GM18867 (cell line): ENCODE measurements at regions not wholly inside any gene's neighbourhood (a gene's known extent, or its start where the extent isn't known, plus 50 kb on each side); places are given as distances from the start of the nearest gene placed in this dataset.
A peak's percentile ranks its signal among the peaks of the same experiment; 100 is the strongest.
"Not testable (repeated sequence)": the region's sequence is repeated elsewhere in the genome, so short reads cannot be mapped to it uniquely, and the experiment has no call there.

Experiments used
- ATAC-seq: cut with Tn5 transposase; IDR thresholded peaks from one replicate; pipeline ENCODE4 v1.9.1; 2021; ENCODE audit warnings: mild to moderate bottlenecking, moderate library complexity; ENCODE audit not compliant: unreplicated experiment

DNA sequence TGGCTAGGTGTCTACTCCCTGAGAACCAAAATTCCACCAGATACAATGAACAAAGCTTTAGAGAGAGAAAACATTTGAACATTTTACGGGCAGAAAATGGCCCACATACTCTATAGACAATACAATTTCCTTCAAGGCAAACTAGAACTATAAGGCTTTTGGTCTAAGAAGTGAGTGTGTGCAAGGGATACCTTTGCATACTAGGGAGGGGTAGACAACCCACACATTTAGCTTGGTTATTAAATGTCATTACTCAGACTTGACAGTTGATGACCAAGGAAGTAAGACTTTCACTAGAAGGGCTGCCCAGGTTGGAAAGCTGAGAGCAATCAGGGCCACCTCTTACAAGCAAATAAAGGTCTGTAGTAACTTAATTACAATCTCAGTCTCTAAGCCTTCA lies 64.0 kb upstream of the PLEKHM1 start:
- not testable (repeated sequence) for ATAC-seq

DNA sequence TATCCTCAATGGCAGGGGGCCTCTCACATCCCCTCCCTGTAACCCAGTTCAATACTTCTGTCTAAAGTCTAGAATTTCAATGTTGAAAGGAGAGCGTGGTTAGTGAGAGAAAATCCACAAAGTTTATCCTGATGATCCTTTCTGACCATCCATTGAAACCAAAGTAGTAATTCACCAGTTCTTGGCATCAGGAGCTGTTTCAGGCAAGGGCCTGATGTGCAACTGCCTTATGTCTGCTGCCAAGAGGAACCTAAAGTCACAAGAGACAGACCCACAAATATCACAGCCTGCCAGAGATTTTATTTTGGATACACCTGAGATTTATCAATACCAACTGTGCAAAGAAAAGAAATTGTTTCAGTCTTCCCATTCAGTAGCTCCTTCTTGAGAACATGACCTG lies 68.3 kb upstream of the PLEKHM1 start:
- ATAC-seq = not testable (repeated sequence)

DNA sequence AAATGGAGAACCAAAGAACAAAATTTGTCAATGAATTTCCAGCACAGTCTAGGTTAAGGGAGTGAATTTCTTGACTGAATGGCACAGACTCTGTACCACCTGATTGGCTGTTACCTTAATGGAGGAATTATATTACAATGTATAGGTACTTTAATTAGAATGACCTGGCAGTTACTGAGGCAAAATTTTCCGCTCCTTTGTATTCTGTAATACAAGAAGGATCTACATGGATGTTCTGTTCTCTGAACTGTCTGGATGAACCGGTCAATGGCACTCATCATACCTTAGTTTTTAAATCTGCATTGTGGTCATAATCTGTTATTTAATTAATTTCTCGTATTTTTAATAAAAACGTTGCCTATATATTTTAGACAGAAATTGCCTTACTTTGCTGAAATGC lies 72.3 kb upstream of the PLEKHM1 start:
- ATAC-seq = not testable (repeated sequence)

DNA sequence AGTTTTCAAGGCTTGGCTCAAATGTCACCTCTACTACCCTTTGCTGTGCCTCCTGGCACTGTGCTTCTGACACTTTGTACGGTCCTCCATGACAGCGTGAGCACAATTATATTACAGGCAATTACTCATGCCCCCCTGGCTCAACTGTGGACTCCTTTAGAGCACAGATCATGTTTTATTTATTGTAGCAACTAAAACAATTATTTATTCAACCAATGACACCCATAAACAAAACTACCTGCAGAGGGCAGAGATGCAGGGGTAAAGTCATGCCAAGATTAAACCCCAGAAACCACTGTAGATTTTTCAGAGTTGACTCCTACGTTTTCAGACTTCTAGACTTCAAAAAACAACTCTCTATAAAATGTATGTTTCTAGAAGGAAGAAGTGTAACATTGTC lies 72.8 kb upstream of the PLEKHM1 start:
- ATAC-seq = not testable (repeated sequence)

DNA sequence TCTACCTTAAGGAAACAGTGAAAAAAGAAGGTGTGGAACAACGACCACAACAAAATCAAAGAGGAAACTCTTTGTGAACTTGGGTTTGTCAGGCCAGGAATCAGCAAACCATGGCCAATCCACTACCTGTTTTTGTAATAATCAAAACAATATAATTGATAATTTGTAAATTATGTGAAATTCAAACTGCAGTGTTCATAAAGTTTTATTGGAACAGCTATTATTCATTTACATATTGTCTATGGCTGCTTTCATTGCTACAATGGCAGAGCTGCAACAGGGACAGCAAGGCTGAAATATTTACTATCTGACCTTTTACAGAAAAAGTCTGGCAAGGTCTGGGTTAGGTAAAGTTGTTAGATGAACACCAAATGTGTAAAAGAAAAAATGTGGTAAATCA lies 77.8 kb upstream of the PLEKHM1 start:
- not testable (repeated sequence) for ATAC-seq

DNA sequence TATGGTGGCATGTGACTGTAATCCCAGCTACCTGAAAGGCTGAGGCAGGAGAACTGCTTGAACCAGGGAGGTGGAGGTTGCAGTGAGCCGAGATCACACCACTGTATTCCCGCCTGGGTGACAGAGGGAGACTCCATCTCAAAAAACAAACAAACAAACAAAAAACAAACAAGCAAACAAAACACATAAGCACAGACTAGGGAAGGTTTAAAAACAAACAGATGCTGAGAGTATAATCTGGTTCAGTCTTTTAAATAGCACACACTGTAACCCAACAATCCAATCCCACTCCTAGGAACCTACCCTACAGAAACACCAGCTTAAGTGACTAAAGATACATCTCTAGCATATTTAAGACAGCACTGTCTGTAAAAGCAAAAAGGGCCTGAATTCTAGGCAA lies 82.8 kb upstream of the PLEKHM1 start:
- ATAC-seq = not testable (repeated sequence)

DNA sequence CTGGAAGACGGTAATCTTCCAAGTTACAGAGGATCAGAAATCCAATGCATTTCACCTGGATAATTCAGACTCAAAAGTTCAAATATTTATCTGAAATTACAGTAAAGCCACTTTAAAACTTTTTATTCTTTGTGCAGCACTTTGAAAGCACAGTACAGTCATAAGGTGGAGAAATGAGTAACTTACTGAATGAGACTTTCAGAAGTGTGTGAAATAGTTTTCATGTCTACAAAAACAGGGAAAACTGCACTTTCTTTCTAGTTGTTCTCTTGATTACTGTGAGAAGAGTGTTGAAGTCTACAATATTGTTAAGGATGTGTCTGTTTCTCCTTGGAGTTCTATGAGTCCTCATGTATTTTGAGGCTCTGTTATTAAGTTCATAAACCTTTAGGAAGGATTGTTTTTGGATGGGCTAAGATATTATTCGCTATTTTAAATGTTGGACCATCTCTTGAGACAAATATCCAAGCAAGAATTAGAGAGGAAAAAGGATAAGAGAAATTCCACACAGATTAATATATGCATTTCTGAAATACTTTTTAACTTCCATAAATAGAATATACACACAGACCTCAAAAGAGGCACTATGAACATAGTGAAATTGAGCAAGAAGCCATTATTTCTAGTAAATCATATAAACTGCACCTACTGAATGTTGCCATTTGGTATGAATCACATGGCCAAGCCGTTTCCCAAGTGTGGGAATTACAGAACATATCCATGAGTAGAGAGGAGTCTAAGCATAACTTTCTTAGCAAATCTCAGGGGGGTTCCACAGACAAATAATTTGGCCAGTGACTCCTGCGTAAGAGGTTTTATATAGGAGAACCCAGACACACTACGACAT lies 83.6 kb upstream of the PLEKHM1 start:
- ATAC-seq = no peak

DNA sequence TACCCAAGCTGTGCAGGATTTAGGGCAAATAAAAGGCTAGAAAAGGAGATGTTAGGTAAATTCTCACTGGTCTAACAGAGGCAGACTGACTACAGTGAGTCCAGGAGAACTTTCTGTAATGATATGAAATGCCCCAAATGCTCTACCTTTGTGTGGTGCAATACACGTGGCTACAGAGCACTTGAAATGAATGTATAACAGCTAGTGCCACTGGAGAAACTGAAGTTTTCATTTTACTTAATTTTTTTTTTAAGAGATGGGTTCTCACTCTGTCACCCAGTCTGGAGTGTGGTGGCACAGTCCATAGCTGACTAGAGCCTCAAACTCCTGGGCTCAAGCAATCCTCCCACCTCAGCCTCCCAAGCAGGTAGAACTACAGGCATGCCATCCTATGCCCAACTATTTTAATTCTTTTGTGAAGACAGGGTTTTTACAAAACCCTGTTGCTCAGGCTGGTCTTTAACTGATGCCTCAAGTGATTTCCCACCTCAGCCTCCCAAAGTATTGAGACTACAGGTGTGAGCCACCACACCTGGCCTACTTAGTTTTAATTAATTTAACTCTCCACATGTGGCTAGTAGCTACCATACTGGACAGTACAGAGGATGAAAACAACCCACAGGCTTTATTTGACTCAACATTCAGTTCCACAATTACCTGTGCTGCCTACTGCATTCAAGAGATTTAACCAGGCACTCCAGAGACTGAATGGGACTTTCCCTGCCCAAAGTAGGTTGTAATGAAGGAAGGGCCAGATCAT lies 84.8 kb upstream of the PLEKHM1 start:
- ATAC-seq = no peak

DNA sequence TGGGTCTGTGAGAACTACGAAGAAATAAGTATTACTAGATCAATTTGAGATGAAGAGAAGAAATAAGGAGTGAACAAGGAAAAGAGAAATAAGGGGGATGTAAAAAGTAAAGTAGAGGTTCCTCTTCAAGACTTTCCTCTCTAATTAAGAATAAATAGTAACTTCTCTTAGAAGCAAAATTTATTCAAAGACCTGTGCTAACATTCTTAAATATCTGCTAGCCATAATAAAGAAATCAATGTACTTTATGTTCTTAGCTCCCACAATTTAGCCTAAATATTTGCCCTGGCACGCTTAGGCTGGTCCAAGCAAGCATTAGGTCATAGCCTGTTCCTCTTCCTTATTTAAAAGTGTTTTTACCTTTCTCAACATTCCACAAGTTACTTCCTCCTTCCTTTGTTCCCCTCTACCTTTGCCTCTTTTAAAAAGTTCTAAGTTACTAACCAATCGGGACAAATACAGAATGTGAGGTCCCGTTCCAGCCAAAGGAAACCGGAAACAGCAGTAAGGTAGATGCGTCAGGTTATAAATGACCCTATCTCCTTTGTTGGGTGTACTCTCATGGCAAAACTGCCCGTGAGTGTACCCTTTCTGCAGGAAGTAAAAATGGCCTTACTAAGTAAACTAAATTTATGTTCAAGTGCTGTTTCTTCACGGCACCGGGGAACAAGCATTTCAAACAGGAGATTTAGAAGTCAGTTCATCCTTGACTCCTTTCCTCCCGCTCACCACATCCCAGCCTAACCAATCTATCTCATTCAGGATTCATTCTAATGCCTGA lies 86.2 kb upstream of the PLEKHM1 start:
- not testable (repeated sequence) for ATAC-seq

DNA sequence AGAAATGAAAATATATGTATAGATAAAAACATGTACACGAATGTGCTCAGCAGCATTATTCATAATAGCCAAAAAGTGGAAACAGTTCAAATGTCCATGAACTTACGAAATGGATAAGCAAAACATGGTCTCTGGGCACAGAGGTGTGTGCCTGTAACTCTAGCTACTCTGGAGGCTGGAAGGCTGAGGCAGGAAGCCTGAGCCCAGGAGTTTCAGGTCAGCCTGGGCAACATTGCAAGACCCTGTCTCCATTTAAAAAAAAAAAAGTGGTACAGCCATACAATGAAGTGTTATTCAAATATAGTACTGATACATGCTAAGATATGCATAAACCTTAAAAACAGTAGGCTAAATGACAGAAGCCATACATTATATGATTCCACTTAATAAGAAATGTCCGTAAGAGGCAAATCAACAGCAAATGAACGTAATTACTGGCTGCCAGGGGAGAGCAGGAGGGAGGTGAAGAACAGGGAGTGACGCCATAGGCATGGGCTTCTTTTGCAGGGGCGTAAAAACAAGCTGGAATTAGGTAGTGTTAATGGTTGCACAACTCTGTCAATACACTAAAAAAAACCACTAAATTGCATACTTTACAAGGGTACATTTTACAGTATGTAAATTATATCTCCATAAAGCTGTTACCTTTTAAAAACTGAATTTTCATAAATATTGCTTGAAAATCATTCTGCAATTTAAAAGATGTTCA lies 87.2 kb upstream of the PLEKHM1 start:
- ATAC-seq = no peak

DNA sequence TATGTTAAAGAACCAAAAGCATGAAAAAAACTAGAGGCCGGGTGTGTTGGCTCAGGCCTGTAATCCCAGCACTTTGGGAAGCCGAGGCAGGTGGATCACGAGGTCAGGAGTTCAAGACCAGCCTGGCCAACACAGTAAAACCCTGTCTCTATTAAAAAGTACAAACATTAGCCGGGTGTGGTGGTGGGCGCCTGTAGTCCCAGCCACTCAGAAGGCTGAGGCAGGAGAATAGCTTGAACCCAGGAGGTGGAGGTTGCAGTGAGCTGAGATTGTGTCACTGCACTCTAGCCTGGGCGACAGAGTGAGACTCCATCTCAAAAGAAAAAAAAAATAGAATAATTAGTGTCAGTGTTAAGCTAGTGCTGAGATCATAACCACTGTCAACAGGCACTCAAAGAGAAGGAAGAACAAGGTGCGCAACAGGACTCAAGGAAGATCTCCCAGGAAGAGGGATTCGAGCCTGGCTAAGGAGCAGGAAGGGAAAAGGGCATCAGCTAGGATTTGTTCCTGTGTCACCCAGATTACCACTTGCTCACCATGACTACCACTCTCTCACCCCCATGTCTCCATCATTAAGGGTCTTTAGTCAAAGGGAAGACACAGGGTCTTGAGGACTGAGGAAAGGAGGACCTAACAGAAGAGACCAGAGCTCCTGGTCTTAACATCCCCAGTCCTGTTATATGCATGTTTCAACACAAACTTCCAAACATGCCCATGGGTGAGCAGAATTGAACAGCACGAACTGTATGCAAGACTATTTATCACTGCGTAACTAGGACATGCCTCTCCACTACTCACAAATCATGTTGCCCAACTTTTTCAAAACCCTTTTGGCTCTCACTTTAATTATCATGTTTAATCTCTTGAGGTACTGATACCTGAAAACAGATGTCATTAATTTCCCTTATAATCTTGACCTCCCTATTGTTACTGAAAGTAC lies 88.3 kb upstream of the PLEKHM1 start:
- ATAC-seq = no peak

DNA sequence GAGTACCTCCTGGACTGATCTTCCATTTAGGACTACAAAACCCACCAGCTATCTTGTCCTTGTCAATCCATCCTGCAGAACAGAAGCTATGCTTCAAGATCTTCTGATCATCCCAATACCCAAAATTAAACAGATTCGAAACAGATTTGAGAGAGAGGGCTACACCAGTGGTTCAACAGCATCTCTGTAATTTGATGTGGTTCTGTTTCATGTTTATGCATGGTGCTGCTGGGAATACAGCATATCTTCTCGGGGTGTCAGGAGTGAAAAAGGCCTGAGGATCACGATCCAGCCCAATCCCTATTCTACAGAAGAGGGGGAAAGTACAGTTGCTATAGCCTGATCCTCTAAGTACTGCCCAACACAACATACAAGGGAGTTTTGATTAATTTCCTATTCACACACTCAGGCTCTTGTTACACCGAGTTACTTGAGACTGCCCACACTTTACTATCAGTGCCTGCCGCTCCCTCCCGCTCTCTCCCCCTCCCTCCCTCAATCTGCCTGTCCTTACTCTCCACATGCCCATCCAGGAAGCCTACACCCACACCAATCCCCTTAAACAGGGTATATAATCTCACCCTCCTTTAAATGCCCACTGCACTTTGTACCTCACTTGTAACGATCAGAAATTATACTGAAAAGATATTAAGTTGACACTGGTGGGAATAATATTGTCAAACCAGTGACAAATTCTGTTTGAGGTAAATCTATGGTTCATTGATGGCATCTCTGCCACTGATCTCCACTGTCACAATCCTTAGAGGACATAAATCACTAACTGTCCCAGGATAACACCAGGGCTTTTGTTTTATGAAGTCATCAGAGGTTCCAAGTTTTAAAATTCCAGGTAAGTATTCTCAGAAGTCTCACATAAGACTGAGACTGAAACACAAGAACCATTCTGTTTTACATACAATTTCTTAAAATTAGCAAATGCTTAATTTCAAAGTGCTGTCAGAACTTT lies 89.3 kb upstream of the PLEKHM1 start:
- no peak for ATAC-seq

DNA sequence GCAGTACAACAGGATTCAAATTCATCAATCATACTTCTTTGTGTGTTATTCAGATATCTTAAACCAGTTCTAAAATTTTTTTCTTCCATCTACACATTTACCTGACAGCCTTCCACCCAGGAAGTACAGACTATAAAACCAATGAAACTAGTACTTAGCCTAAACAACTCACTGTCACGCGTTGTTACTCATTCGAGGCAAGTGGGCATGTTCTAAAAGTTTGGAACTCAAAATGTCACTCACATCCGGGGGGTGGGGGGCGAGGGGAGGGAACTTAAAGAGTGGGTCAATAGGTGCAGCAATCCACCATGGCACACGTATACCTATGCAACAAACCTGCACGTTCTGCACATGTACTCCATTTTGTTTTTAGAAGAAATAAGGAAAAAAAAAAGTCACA lies 90.4 kb upstream of the PLEKHM1 start:
- ATAC-seq = no peak

DNA sequence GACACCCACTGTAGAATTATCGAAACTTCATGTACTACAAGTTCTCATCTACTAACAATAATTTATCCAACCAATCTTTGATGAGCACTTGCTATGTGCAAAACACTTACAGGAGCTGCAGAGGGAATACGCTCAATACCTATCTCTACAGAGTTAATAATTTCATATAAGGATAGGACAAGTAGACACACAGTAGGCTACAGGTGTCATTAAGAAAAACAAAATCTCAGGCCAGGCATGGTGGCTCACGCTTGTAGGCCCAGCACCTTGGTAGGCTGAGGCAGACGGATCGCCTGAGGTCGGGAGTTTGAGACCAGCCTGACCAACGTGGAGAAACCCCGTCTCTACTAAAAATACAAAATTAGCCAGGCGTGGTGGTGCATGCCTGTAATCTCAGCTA lies 91.3 kb upstream of the PLEKHM1 start:
- no peak for ATAC-seq

DNA sequence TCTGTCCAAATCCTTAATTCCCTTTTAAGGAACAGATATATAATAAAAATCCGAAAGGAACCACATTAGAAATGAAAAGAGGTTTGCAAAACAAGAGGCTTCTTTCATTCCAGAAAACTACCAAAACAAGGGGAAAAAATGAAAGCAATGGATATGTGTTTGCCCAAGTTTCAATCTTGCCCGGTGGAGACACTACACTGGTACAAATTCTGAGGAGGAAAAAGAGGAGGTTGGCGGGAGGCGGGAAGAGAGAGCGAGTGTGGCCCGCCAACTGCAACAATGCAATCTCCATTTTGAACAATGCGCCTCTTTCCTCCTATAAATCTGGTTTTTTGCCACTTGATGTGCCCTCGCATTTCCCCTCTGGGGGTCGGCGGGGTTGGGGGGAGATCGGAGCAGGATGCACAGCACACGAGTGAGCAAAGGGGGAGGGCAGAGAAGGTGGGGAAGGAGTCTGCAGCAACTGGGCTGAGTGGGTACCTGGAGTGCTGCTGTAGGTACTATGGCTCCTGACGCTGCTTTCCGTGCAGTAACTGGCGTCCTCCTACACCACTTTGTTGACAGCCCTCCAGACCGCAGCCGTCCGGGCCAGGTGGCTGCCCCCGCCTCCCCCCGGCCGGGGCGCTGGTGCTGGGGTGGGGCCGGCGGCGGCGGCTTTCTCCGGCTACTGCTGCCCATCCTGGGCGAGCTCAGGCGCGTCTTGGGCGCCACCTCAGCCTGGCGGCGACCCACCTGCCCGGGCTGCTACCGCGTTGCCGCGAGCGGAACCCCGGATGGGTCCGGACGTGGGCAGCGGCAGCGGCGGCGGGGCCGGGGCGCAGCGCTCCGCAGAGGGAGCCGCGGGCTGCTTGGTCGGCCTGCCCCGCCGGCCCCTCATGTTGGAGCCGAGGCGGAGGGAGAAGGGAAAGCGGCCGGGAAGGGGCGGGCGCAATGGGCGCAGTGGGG lies 93.8 kb upstream of the PLEKHM1 start:
- ATAC-seq = peak; percentile 60

DNA sequence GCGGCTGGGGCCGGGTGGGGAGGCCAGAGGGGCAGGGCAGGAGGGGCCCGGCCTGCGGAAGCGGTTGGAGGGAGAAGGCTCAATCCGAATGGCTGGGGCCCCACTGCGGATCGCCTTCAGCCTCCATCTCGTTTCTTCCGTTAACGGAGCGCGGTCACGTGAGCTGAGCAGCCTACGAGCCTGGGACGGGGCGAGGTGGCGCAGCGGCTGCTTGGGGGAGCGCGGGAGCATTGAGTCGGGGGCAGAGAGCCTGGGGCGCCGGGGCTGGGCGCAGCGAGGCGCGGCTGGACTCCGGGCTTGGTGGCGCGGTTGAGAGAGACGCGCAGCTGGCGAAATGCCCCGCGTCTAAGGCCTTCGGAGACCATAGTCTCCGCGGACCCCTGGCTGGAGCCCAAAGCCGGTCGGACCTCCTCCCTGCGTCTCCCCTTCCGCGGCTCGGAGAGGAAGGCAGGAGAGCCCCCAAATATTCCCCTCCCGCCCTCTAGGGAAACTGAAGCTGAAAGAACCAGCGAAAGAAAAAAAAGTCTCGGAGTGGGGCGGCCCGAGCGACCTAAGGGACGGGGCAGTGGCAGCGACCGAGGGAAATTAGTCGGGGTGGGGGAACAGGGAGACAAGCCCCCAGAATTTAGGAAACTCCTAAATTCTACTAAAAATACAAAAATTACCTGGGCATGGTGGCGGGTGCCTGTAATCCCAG lies 94.7 kb upstream of the PLEKHM1 start:
- ATAC-seq = peak; percentile 72
